Endothelial cell of umbilical vein (primary cell): ENCODE measurements at regions not wholly inside any gene's neighbourhood (a gene's known extent, or its start where the extent isn't known, plus 50 kb on each side); places are given as distances from the start of the nearest gene placed in this dataset.

ENCODE experiments used
- BruUV-seq: library from RNA; stranded (reverse); fragments of 400-500 nt; replicated peaks from 2 replicates; lab custom pipeline; 2021; lab: Mats Ljungman, UMichigan
- CTCF ChIA-PET: fragments of 300-600, 350-600 bp; sonication (Branson Sonifier 250); formaldehyde crosslinking; loops from one replicate; lab custom pipeline; 2021; ENCODE audit warnings: antibody characterized with exemption, inconsistent platforms; lab: Charles Lee
- POLR2A ChIA-PET: fragments of 300-600, 350-600 bp; sonication (Branson Sonifier 250); formaldehyde crosslinking; loops from one replicate; lab custom pipeline; 2021; ENCODE audit warnings: antibody characterized with exemption, inconsistent platforms; lab: Charles Lee
- DNase-seq: peaks from one replicate; pipeline ENCODE4 v3.0.0-alpha.2; 2011; ENCODE audit warnings: low read depth, low spot score
- FAIRE-seq: peaks from 2 replicates; lab custom pipeline; 2011; peaks lifted over from hg19 to GRCh38; lab: Jason Lieb, UNC
- H2AFZ ChIP-seq: 2 replicates; pipeline ENCODE4 v1.6.0; 2012; ENCODE audit warnings: low read depth, low read length, control low read depth, inconsistent platforms
- H3K27ac ChIP-seq: 2 replicates; pipeline ENCODE4 v1.5.1; 2011; ENCODE audit warnings: low read depth, mild to moderate bottlenecking, control low read depth, low read length, moderate library complexity; ENCODE audit not compliant: insufficient read depth
- H3K27me3 ChIP-seq, 2 experiments: 2 replicates each; pipeline versions ENCODE4 v1.6.0 to v1.6.1; 2011; ENCODE audit warnings: low read length in 2 of 2, mixed read lengths in 1 of 2; ENCODE audit not compliant: control insufficient read depth in 2 of 2, insufficient read depth in 2 of 2
- H3K36me3 ChIP-seq, 2 experiments: 2 replicates in 1 of 2; 3 replicates in 1 of 2; pipeline ENCODE4 v1.5.1; 2011; ENCODE audit warnings: low read length in 2 of 2, mild to moderate bottlenecking in 1 of 2, moderate library complexity in 1 of 2; ENCODE audit not compliant: control insufficient read depth in 2 of 2, insufficient read depth in 2 of 2; ENCODE audit errors: extremely low read depth in 1 of 2
- H3K4me1 ChIP-seq: 3 replicates; pipeline ENCODE4 v1.5.1; 2011; ENCODE audit warnings: mild to moderate bottlenecking, low read length; ENCODE audit not compliant: control insufficient read depth, insufficient read depth; ENCODE audit errors: extremely low read depth
- H3K4me2 ChIP-seq: 2 replicates; pipeline ENCODE4 v1.6.1; 2011; ENCODE audit warnings: low read length, control low read depth, mixed read lengths; ENCODE audit not compliant: insufficient read depth
- H3K4me3 ChIP-seq, 3 experiments: fragments of 200-600 bp in 1 of 3; sonication (generic), shearing (Covaris generic) in 1 of 3; replicated peaks in 1 of 3; 2 replicates each; pipeline ENCODE4 v1.5.1; 2011 to 2016; ENCODE audit warnings: control low read depth in 3 of 3, low read length in 3 of 3, mild to moderate bottlenecking in 2 of 3, inconsistent platforms in 1 of 3, low read depth in 1 of 3, moderate library complexity in 1 of 3; ENCODE audit not compliant: insufficient read depth in 1 of 3
- H3K79me2 ChIP-seq: 2 replicates; pipeline ENCODE4 v1.6.0; 2012; ENCODE audit warnings: low read length, inconsistent platforms; ENCODE audit not compliant: control insufficient read depth, insufficient read depth
- H3K9ac ChIP-seq: replicated peaks from 2 replicates; pipeline ENCODE3; 2011; ENCODE audit warnings: low read length, control low read depth; ENCODE audit not compliant: insufficient read depth; ENCODE audit errors: extremely low read depth
- H3K9me1 ChIP-seq: replicated peaks from 3 replicates; pipeline ENCODE4 v1.6.0; 2011; ENCODE audit warnings: mild to moderate bottlenecking, low read length; ENCODE audit not compliant: control insufficient read depth, insufficient read depth; ENCODE audit errors: extremely low read depth
- H3K9me3 ChIP-seq: replicated peaks from 2 replicates; pipeline ENCODE4 v1.5.1; 2012; ENCODE audit warnings: low read length, inconsistent platforms; ENCODE audit not compliant: control insufficient read depth, insufficient read depth
- H4K20me1 ChIP-seq: replicated peaks from 2 replicates; pipeline ENCODE3; 2011; ENCODE audit warnings: mild to moderate bottlenecking, low read length; ENCODE audit not compliant: control insufficient read depth, insufficient read depth; ENCODE audit errors: extremely low read depth
- EZH2 ChIP-seq: IDR thresholded peaks from 2 replicates; pipeline ENCODE4 v1.6.1; 2012; ENCODE audit warnings: borderline replicate concordance, low read depth, mild to moderate bottlenecking, moderate library complexity, low read length, inconsistent platforms; ENCODE audit not compliant: severe bottlenecking
- FOS ChIP-seq: IDR thresholded peaks from 2 replicates; pipeline ENCODE4 v1.6.1; 2011; ENCODE audit warnings: mild to moderate bottlenecking, low read length, moderate library complexity, borderline replicate concordance; ENCODE audit not compliant: insufficient read depth
- GATA2 ChIP-seq: IDR thresholded peaks from 2 replicates; pipeline ENCODE4 v1.7.0; 2011; ENCODE audit warnings: low read depth, mild to moderate bottlenecking, moderate library complexity, mixed read lengths, low read length; ENCODE audit not compliant: insufficient read length, insufficient read depth
- JUN ChIP-seq: IDR thresholded peaks from 2 replicates; pipeline ENCODE4 v1.6.1; 2011; ENCODE audit warnings: borderline replicate concordance, low read depth; ENCODE audit not compliant: insufficient read length, insufficient read depth
- MYC ChIP-seq: IDR thresholded peaks from one replicate; pipeline ENCODE4 v1.6.1; 2011; ENCODE audit warnings: mild to moderate bottlenecking, low read depth, low read length
- POLR2A ChIP-seq: IDR thresholded peaks from 2 replicates; pipeline ENCODE4 v1.6.1; 2012; ENCODE audit warnings: low read depth, mild to moderate bottlenecking, control low read depth, low read length
- POLR2AphosphoS5 ChIP-seq: IDR thresholded peaks from 2 replicates; pipeline ENCODE4 v1.6.1; 2012; ENCODE audit warnings: low read depth, mild to moderate bottlenecking, control low read depth, low read length, moderate library complexity; ENCODE audit not compliant: insufficient read depth
- dilution Hi-C: fragments of 300-500 bp; cut with MboI; formaldehyde crosslinking; loops from one replicate; pipeline ENCODE4 v1.15.0; 2019; ENCODE audit warnings: low sequenced_read_pairs; ENCODE audit not compliant: extremely low pct_ligation_motif_present
- intact Hi-C: fragments of 100-400 bp; cut with micrococcal nuclease; formaldehyde crosslinking; loops from one replicate; pipeline ENCODE4 v1.10.0; 2022
- TF ChIP-seq, protein P1 (sequence below): IDR thresholded peaks from 2 replicates; pipeline ENCODE4 v1.6.1; 2011; ENCODE audit not compliant: insufficient read depth, insufficient read length
- TF ChIP-seq, protein P2 (sequence below), 2 donors: IDR thresholded peaks; 1 replicate in 1 of 2; 2 replicates in 1 of 2; pipeline ENCODE4 v1.5.1; 2011; ENCODE audit warnings: low read length in 2 of 2, mild to moderate bottlenecking in 2 of 2, moderate library complexity in 2 of 2, control low read depth in 1 of 2, inconsistent platforms in 1 of 2, low read depth in 1 of 2; ENCODE audit not compliant: insufficient read depth in 1 of 2; ENCODE audit errors: extremely low read depth in 1 of 2

DNA sequence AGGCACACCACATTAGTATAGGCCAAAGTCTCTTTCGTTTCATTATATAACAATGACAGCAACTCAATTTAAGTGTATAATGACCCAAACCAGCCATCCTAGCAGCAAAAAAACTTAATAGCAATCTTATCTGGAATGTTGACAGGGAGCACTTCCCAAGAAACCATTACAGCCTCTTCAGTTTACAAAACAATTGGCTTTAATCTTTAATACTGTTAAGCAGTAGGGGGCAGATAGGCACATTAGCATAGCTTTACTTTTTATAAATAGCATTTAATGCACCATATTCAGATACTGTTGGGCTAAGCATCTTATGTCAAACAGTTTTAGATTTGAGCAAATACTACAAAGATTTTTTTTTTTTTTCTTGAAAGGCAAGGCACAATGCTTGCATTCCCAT is 193.3 kb upstream of the MAP3K7 start:
- no peak for DNase-seq
- BruUV-seq, result no TSS peak
- no peaks in the 10 kb centered on the region for H3K4me1 ChIP-seq
- H3K79me2 ChIP-seq, result no peaks in the 10 kb centered on the region
- no peak overlapping the region for H3K4me3 ChIP-seq
- H3K27me3 ChIP-seq, result no peaks in the 10 kb centered on the region
- no peak overlapping the region for H2AFZ ChIP-seq
- no peaks in the 10 kb centered on the region for H3K9me1 ChIP-seq
- POLR2A ChIA-PET, result no interaction called here
- dilution Hi-C loops (no loop called here), intact Hi-C loops (no loop called here)
- no peak overlapping the region for H3K9ac ChIP-seq
- no peak overlapping the region for H3K4me2 ChIP-seq
- CTCF ChIA-PET, result no interaction called here
- H3K36me3 ChIP-seq, result no peaks in the 10 kb centered on the region
- H3K9me3 ChIP-seq, result no peaks in the 10 kb centered on the region
- no peaks in the 10 kb centered on the region for H4K20me1 ChIP-seq
- H3K27ac ChIP-seq, result no peak overlapping the region
- no peak for FAIRE-seq
- TF ChIP-seq POLR2AphosphoS5, result no peak
- TF ChIP-seq GATA2, result no peak
- TF ChIP-seq MYC, result no peak
- TF ChIP-seq FOS, result no peak
- TF ChIP-seq POLR2A, result no peak
- TF ChIP-seq EZH2, result no peak
- TF ChIP-seq, protein P1, sequence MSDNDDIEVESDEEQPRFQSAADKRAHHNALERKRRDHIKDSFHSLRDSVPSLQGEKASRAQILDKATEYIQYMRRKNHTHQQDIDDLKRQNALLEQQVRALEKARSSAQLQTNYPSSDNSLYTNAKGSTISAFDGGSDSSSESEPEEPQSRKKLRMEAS, result no peak
- TF ChIP-seq JUN, result no peak
- TF ChIP-seq, protein P2, sequence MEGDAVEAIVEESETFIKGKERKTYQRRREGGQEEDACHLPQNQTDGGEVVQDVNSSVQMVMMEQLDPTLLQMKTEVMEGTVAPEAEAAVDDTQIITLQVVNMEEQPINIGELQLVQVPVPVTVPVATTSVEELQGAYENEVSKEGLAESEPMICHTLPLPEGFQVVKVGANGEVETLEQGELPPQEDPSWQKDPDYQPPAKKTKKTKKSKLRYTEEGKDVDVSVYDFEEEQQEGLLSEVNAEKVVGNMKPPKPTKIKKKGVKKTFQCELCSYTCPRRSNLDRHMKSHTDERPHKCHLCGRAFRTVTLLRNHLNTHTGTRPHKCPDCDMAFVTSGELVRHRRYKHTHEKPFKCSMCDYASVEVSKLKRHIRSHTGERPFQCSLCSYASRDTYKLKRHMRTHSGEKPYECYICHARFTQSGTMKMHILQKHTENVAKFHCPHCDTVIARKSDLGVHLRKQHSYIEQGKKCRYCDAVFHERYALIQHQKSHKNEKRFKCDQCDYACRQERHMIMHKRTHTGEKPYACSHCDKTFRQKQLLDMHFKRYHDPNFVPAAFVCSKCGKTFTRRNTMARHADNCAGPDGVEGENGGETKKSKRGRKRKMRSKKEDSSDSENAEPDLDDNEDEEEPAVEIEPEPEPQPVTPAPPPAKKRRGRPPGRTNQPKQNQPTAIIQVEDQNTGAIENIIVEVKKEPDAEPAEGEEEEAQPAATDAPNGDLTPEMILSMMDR (IDR thresholded peaks at IDR 0.05; ENCODE audit: extremely low read depth in 1 of 2, insufficient read depth in 1 of 2, low read depth in 1 of 2, low read length in 2 of 2), result no peak
